ENCODE measurements at regions not wholly inside any gene's neighbourhood (a gene's known extent, or its start where the extent isn't known, plus 50 kb on each side); places are given as distances from the start of the nearest gene placed in this dataset.

- TF ChIP-seq REST (IDR thresholded peaks at IDR 0.05; ENCODE audit: insufficient read depth in 1 of 2, low read depth in 2 of 2, low read length in 2 of 2) (no peak), POLR2AphosphoS5 (IDR thresholded peaks at IDR 0.05; ENCODE audit: low read depth, low read length) (no peak), TAF1 (IDR thresholded peaks at IDR 0.05; ENCODE audit: borderline replicate concordance, insufficient read depth, low read length) (no peak), SIN3A (IDR thresholded peaks at IDR 0.05; ENCODE audit: borderline replicate concordance, insufficient read depth, low read length) (no peak), FOXP2 (optimal IDR thresholded peaks at IDR 0.05; ENCODE audit: borderline replicate concordance, extremely low read depth, extremely low read length, insufficient read depth) (no peak)
Measured at GRCh38 chr20:4091490-4092479, 56.8 kb upstream of the SMOX start.
